Fibroblast of peridontal ligament (primary cell): ENCODE measurements at regions not wholly inside any gene's neighbourhood (a gene's known extent, or its start where the extent isn't known, plus 50 kb on each side); places are given as distances from the start of the nearest gene placed in this dataset.

ENCODE experiments used
- DNase-seq: peaks from one replicate; pipeline ENCODE4 v3.0.0-alpha.2; 2010; ENCODE audit errors: extremely low read depth

GRCh38 chr20:48300529-48300928 is 515.2 kb upstream of the SULF2 start:
- no peak for DNase-seq

GRCh38 chr20:48298851-48299484 is 513.7 kb upstream of the SULF2 start:
- peak; percentile 93 for DNase-seq

GRCh38 chr20:48298433-48298832 is 513.2 kb upstream of the SULF2 start:
- DNase-seq = no peak

- peak; percentile 60 for DNase-seq
Measured at GRCh38 chr20:48295966-48296421, 510.7 kb upstream of the SULF2 start.

DNA sequence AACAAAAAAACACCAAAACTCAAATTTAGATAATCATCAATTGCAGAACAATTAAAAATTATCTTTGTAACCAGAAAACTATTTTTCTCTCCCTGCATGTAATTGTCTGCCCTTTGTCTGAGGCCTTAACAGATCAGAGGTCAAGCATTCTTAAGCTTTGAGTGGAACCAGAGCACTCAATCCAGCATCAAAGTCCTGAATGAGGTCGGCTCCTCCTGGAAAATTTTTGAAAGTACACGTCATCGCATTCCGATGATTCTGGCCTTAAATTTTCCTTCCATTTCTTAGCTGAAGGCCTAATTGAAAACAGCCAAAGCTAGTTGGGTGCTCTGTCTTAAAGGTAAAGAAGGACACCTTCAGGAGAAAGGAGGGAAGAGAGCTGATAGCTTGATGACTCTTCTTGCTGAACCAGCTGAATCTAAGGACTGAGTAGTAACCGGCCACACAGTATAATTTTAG is 510.2 kb upstream of the SULF2 start:
- peak; percentile 98 for DNase-seq

GRCh38 chr20:48294942-48295341 is 509.7 kb upstream of the SULF2 start:
- DNase-seq = no peak

- DNase-seq = no peak
Measured at GRCh38 chr20:48294196-48294595, 508.9 kb upstream of the SULF2 start.

DNA sequence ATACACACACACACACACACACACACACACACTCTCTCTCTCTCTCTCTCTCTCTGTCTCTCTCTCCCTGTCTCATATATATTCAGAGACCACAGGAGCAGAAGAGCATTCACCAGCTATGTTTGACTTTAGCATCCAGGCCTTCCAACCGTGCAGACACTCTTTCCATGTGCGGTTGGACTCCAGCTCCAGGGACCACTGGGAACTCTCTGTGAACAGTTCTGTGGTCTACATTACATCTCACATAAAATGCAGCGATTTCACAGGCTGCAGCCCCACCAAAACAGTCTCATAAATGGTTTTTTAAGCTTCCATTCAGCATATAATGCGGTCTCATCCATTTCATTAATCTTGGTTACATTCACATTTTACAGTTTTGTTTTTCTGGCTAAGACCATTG is 508.4 kb upstream of the SULF2 start:
- DNase-seq = no peak

- DNase-seq = no peak
Measured at GRCh38 chr20:48292806-48293205, 507.5 kb upstream of the SULF2 start.

DNA sequence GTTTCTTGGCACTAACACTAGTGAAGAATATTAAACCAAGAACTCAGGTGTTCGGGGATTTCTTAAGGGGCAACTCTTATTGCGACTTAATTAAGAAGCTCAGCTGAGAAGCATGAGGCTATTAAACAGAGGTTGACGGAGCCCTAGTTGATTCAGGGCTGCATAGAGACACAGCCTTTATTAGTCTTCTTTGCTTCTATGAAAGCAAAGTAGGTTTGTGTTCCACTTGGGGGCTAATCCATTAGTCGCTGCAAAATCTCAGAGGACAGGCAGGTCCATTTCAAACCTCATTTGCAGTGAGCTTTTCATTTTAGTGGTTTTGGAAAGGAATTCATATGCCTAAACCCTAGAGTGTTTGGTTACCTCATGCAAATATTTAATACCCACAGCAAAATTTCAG is 506.6 kb upstream of the SULF2 start:
- no peak for DNase-seq

- no peak for DNase-seq
Measured at GRCh38 chr20:48288930-48289507, 503.7 kb upstream of the SULF2 start.

DNA sequence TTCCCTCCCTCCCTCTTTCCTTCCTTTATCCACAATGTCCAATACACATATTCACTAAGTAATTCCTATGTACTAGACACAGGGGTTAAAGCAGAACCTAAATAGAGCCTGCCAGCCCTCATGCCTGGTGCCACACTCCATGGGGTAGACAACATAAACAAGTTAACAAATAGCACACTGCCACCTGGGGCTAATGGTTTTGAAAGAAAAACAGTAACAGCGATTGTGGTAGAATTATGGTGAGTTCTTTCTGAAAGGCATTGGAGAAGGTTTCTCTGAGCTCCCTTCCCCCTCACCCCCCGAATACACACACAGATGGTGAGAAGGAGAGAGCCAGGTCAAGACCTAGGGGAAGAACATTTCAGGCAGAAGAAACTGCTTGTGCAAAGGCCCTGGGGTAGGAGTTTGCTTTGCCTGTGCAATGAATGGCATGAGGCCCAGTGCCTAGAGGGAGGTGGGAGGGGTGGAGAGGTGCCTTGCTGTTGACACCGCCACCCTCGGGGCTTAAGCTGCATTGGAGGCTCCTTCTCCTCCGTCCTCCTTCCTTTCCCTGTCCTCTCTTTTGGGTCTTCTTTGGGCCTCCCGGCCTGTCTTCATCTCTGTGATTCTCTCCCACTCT is 502.4 kb upstream of the SULF2 start:
- no peak for DNase-seq

DNA sequence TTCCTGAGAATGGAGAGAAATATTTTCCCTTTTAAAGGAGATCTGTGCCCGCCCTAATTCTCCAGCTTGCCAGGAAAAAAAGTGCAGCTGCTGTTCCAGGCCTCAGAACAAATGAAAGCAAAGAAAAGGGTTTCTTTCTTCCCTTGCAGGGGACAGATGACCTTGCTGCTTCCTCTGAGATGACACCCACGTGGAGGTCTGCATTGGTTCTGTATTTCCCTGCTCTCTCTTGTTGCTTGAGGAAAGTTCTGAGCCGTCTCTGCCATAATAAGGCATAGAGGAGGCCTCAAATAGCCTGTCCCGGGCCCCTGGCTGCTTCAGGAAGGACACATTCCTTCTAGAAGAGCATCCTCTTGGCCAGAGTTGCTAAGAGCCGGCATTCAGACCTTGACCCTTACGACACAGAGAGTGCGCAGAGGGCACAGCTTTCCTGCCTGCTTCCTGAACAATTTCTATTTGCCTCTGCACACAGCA is 501.8 kb upstream of the SULF2 start:
- DNase-seq = no peak

DNA sequence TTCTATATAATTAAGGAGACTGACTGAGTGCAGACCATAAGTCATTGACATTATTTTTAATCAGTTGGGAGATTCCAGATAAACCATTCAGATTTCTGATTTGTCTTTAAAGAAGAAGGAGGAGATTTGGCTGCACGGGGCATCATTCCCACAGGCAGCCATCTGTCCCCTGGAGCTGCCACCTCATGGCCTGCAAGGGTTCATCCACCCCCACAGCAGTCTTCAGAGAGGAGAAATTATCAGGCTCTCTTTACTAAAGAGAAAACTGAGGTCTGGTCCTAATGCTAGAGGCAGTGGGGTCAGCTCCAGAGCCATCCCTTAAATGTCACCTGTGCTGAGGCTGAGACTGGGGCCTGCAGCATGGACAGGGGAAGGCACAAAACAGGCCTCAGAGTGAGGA is 501.3 kb upstream of the SULF2 start:
- DNase-seq = no peak

GRCh38 chr20:48285656-48286055 is 500.4 kb upstream of the SULF2 start:
- DNase-seq = no peak

GRCh38 chr20:48284837-48285236 is 499.6 kb upstream of the SULF2 start:
- DNase-seq = no peak

DNA sequence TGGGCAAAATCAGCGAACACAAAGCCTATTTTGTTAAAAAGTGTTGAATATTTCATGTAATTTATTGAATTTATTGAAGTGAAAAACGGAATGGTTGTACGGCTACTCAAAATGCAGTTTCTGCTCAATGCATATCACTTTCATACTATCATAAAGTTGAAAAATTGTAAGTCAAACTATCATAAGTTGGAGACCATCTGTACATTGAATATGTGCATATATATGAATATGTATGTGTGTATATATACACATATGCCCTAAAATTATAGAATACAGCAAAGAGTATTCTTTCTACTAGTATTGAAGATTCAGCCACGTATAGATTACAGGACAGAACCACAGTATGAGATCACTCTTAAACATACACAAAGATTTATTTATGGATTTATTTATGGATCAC is 499.0 kb upstream of the SULF2 start:
- no peak for DNase-seq

- DNase-seq = peak; percentile 50
Measured at GRCh38 chr20:48283470-48284110, 498.3 kb upstream of the SULF2 start.

DNA sequence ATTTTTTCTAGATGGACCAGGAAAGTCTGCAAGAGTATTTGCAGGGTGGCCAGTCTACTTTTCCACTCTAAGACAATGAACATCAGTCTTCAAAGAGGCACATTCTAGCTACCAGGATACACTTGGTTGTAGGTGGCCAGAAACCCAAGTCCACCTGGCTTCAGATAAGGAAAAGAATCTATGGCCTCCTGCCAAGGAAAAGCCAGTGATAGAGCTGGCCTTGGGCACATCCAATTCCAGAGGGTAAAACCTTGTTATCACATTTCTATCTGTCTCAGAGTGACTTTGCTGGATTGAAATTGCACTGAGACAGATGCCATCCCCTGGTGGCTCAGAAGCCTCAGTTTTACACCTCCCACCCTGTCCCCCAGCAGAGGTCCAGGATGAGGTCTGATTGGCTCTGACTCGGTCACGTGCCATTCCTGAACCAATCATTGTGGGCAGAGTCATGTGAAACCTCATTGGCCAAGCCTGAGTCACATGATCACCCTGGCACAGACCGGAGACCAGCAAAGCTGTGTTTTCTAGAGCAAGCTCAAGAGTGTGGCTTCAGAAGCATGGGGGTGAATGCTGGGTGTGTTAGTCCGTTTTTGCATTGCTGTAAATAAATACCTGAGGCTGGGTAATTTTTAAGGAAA is 497.4 kb upstream of the SULF2 start:
- DNase-seq = no peak

DNA sequence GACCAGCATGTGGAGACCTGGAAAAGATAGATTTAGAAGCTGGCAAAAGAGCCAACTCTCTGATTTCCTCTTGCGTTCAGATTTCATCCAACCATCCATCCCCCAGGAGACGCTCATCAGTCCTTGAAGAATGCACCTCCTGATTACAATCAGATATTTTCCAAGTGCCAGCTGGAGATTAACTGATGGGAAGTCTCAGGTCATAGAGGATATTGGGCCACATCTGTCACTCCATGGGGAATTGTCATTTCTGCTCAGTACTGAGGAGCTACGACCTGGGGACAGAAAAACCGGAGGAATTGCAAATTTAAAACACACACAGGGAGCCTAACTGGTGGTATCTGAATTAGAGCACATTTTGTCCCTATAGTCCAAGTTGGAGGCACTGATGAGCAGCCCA is 496.2 kb upstream of the SULF2 start:
- no peak for DNase-seq

DNA sequence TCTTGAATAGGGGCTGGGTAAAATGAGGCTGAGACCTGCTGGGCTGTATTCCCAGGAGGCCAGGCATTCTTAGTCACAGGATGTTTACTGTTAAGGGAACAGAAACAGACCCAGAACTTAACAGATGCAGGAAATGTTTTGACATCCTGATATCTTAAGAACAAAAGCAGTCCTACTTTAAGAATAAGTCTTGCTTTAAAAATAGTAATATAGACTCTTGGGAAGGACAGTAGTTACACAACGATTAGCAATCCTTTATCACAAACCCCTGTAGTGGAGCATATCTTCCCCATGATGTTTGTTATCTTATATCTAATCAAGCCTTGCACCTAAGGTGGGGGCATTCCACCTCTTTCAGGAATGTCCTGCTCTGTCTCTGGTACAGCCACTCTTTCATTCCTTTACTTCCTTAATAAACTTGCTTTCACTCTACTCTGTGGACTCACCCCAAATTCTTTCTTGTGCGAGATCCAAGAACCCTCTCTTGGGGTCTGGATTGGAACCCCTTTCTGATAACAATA is 493.7 kb upstream of the SULF2 start:
- no peak for DNase-seq

- DNase-seq = no peak
Measured at GRCh38 chr20:48277266-48277665, 492.0 kb upstream of the SULF2 start.
